Spleen (tissue), 7 donors: ENCODE measurements at regions not wholly inside any gene's neighbourhood (a gene's known extent, or its start where the extent isn't known, plus 50 kb on each side); places are given as distances from the start of the nearest gene placed in this dataset.

ENCODE experiments used
- POLR2A ChIP-seq, 3 donors: fragments of 450-650 bp; IDR thresholded peaks; one replicate each; pipeline ENCODE4 v1.5.1; 2017; ENCODE audit warnings: antibody characterized with exemption in 3 of 3, mild to moderate bottlenecking in 1 of 3
- POLR2AphosphoS5 ChIP-seq, 3 donors: sonication (generic); formaldehyde crosslinking; IDR thresholded peaks; one replicate each; pipeline ENCODE4 v1.5.1; 2017; ENCODE audit warnings: antibody characterized with exemption in 3 of 3
- TF ChIP-seq, protein P1 (sequence below), 11 experiments: fragments of 200-600 bp in 7 of 11; fragments of 450-650 bp in 4 of 11; sonication (generic) in 4 of 11; IDR thresholded peaks in 8 of 11; conservative IDR thresholded peaks in 3 of 11; 1 replicate in 7 of 11; 2 replicates in 4 of 11; pipeline versions ENCODE4 v1.4.0 to v1.8.0; 2016 to 2021; ENCODE audit warnings: antibody characterized with exemption in 11 of 11, inconsistent platforms in 4 of 11, mild to moderate bottlenecking in 1 of 11
- donor health status: DM: no; HTN: no; CAD: no; lungs with moderate emphysema.
- donor health status: DM: no; HTN: no; CAD: no.
- donor health status: DM: no; HTN: no; CAD: no.

GRCh38 chr6:170074435-170074834 lies 216.4 kb downstream of the DLL1 start:
- TF ChIP-seq, protein P1, sequence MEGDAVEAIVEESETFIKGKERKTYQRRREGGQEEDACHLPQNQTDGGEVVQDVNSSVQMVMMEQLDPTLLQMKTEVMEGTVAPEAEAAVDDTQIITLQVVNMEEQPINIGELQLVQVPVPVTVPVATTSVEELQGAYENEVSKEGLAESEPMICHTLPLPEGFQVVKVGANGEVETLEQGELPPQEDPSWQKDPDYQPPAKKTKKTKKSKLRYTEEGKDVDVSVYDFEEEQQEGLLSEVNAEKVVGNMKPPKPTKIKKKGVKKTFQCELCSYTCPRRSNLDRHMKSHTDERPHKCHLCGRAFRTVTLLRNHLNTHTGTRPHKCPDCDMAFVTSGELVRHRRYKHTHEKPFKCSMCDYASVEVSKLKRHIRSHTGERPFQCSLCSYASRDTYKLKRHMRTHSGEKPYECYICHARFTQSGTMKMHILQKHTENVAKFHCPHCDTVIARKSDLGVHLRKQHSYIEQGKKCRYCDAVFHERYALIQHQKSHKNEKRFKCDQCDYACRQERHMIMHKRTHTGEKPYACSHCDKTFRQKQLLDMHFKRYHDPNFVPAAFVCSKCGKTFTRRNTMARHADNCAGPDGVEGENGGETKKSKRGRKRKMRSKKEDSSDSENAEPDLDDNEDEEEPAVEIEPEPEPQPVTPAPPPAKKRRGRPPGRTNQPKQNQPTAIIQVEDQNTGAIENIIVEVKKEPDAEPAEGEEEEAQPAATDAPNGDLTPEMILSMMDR (IDR thresholded peaks at IDR 0.05 in 8 of 11, conservative IDR thresholded peaks at IDR 0.05 in 3 of 11) = no peak
- TF ChIP-seq POLR2A (IDR thresholded peaks at IDR 0.05) (no peak), POLR2AphosphoS5 (IDR thresholded peaks at IDR 0.05) (no peak)
